Smooth muscle cell (in vitro differentiated cells): ENCODE measurements at regions not wholly inside any gene's neighbourhood (a gene's known extent, or its start where the extent isn't known, plus 50 kb on each side); places are given as distances from the start of the nearest gene placed in this dataset.

ENCODE experiments used
- DNase-seq: peaks from one replicate; lab custom pipeline; 2025; ENCODE audit not compliant: unreplicated experiment; lab: John Stamatoyannopoulos, UW
- H2AFZ ChIP-seq: fragments of 200-600 bp; sonication (generic); 2 replicates; pipeline ENCODE4 v1.6.0; 2016; ENCODE audit warnings: antibody characterized with exemption, low read depth, mild to moderate bottlenecking
- H3F3A ChIP-seq: fragments of 200-600 bp; sonication (generic); 2 replicates; pipeline ENCODE4 v1.6.0; 2017; ENCODE audit warnings: antibody characterized with exemption, low read depth
- H3K27ac ChIP-seq: fragments of 200-600 bp; sonication (generic); 2 replicates; pipeline ENCODE4 v1.5.1; 2016; ENCODE audit warnings: low read depth, mild to moderate bottlenecking
- H3K27me3 ChIP-seq: fragments of 200-600 bp; sonication (generic); 2 replicates; pipeline ENCODE4 v1.6.1; 2016; ENCODE audit warnings: low read depth, mild to moderate bottlenecking
- H3K36me3 ChIP-seq: fragments of 200-600 bp; sonication (generic); 2 replicates; pipeline ENCODE4 v1.5.1; 2016; ENCODE audit warnings: low read depth
- H3K4me1 ChIP-seq: fragments of 200-600 bp; sonication (generic); 2 replicates; pipeline ENCODE4 v1.5.1; 2016; ENCODE audit warnings: low read depth
- H3K4me2 ChIP-seq: fragments of 200-600 bp; sonication (generic); 2 replicates; pipeline ENCODE4 v1.6.0; 2016; ENCODE audit warnings: mild to moderate bottlenecking
- H3K4me3 ChIP-seq: fragments of 200-600 bp; sonication (generic); 2 replicates; pipeline ENCODE4 v1.5.1; 2016; ENCODE audit warnings: mild to moderate bottlenecking
- H3K79me2 ChIP-seq: fragments of 200-600 bp; sonication (generic); 2 replicates; pipeline ENCODE4 v1.6.0; 2016; ENCODE audit warnings: low read depth, mild to moderate bottlenecking
- H3K9ac ChIP-seq: fragments of 200-600 bp; sonication (generic); 2 replicates; pipeline ENCODE4 v1.6.0; 2016; ENCODE audit warnings: low read depth
- H3K9me3 ChIP-seq: fragments of 200-600 bp; sonication (generic); replicated peaks from 2 replicates; pipeline ENCODE4 v1.5.1; 2016; ENCODE audit warnings: low read depth
- H4K20me1 ChIP-seq: fragments of 200-600 bp; sonication (generic); 2 replicates; pipeline ENCODE4 v1.6.0; 2016; ENCODE audit warnings: low read depth
- CTCF ChIP-seq: fragments of 200-600 bp; sonication (generic); IDR thresholded peaks from 2 replicates; pipeline ENCODE4 v1.5.1; 2017; ENCODE audit warnings: borderline replicate concordance, mild to moderate bottlenecking, antibody characterized with exemption; ENCODE audit not compliant: insufficient read depth, poor library complexity, severe bottlenecking
- WGBS: methylation state at CpG from one replicate; pipeline ENCODE4 v1.1.7; 2016; ENCODE audit warnings: low lambda C conversion rate; 5-methylcytosine and 5-hydroxymethylcytosine counted together

GRCh38 chr9:134984372-134985265 is 66.9 kb upstream of the FCN1 start:
- WGBS: 89% methylated on average over 23 of the region's 23 CpGs
- no peak for DNase-seq
- Histone ChIP-seq H3K9ac (no peak overlapping the region), H3K9me3 (no peaks in the 10 kb centered on the region), H3K27me3 (no peaks in the 10 kb centered on the region), H4K20me1 (no peaks in the 10 kb centered on the region), H3K4me3 (no peak overlapping the region), H2AFZ (no peak overlapping the region), H3K4me1 (no peaks in the 10 kb centered on the region), H3F3A (no peaks in the 10 kb centered on the region), H3K4me2 (no peak overlapping the region), H3K27ac (no peak overlapping the region), H3K79me2 (no peaks in the 10 kb centered on the region), H3K36me3 (no peaks in the 10 kb centered on the region)
- no peak for TF ChIP-seq CTCF

- 93% methylated on average over 7 of the region's 7 CpGs for WGBS
- Histone ChIP-seq H3K9me3 (no peaks in the 10 kb centered on the region), H3K4me1 (no peaks in the 10 kb centered on the region), H3K9ac (no peak overlapping the region), H3K27ac (no peak overlapping the region), H3K27me3 (no peaks in the 10 kb centered on the region), H3F3A (no peaks in the 10 kb centered on the region), H3K36me3 (no peaks in the 10 kb centered on the region), H4K20me1 (no peaks in the 10 kb centered on the region), H3K79me2 (no peaks in the 10 kb centered on the region), H2AFZ (no peak overlapping the region), H3K4me3 (no peak overlapping the region), H3K4me2 (no peak overlapping the region)
- DNase-seq: no peak
- TF ChIP-seq CTCF: no peak
These were observed 67.7 kb upstream of the FCN1 start for GRCh38 chr9:134985451-134985850.

GRCh38 chr9:134986957-134987356 is 69.2 kb upstream of the FCN1 start:
- no peaks in the 10 kb centered on the region for H3K36me3 ChIP-seq

More at GRCh38 chr9:134986957-134987356, 69.2 kb upstream of the FCN1 start:
- no peak for DNase-seq
- Histone ChIP-seq H4K20me1 (no peaks in the 10 kb centered on the region), H3K27ac (no peak overlapping the region), H3K9me3 (no peaks in the 10 kb centered on the region), H3K27me3 (no peaks in the 10 kb centered on the region), H3K79me2 (no peaks in the 10 kb centered on the region), H3F3A (no peaks in the 10 kb centered on the region), H3K9ac (no peak overlapping the region), H3K4me3 (no peak overlapping the region), H3K4me1 (no peaks in the 10 kb centered on the region), H3K4me2 (no peak overlapping the region), H2AFZ (no peak overlapping the region)
- no peak for TF ChIP-seq CTCF
- WGBS: 100% methylated on average over 1 of the region's 1 CpG
